GM18517 (cell line): ENCODE measurements at regions not wholly inside any gene's neighbourhood (a gene's known extent, or its start where the extent isn't known, plus 50 kb on each side); places are given as distances from the start of the nearest gene placed in this dataset.

Experiments used
- ATAC-seq: cut with Tn5 transposase; IDR thresholded peaks from one replicate; pipeline ENCODE4 v1.9.1; 2021; ENCODE audit warnings: mild to moderate bottlenecking, moderate library complexity; ENCODE audit not compliant: unreplicated experiment

DNA sequence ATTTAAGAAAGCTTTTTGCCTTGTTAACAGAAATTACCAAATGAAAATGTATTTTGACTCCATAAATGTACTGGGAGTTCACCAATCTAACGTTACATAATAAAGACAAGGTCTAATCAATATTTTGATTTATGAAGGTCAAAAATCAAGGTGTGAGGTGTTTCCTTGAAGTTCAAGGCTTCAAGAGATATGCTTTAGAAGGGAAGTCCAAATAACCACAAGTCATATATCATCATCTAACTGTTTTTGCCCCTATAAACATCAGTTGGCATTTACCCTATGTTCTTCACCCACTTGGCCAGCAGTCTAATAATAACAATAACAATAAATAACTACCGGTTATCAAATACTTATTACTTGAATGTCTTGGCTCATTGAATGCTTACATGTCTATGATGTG lies 196.1 kb upstream of the ID2 start:
- ATAC-seq = no peak

GRCh38 chr2:8486141-8486540 lies 195.7 kb upstream of the ID2 start:
- no peak for ATAC-seq

DNA sequence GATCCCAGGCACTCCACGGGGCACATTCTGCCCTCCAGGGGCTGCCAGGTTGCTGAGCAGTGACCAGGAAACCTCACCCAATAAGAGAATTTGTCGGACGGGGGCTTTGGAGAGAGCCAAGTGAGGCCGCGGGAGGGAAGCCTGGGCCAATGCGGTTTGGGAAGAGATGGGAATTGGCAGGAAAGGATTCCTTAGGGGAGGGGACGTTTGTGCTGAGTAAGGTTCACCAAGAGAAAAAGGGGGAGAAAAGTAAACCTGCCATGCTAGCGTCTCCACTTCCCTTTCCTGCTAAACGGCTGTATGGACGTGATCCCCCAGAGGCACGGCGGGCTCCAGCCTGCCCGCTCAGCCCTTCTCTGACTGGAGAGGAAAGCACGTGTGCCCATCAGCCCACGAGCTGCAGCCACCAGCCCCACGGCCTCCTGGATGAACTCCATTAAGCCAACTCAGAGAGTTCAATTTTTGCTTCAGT lies 194.4 kb upstream of the ID2 start:
- no peak for ATAC-seq

DNA sequence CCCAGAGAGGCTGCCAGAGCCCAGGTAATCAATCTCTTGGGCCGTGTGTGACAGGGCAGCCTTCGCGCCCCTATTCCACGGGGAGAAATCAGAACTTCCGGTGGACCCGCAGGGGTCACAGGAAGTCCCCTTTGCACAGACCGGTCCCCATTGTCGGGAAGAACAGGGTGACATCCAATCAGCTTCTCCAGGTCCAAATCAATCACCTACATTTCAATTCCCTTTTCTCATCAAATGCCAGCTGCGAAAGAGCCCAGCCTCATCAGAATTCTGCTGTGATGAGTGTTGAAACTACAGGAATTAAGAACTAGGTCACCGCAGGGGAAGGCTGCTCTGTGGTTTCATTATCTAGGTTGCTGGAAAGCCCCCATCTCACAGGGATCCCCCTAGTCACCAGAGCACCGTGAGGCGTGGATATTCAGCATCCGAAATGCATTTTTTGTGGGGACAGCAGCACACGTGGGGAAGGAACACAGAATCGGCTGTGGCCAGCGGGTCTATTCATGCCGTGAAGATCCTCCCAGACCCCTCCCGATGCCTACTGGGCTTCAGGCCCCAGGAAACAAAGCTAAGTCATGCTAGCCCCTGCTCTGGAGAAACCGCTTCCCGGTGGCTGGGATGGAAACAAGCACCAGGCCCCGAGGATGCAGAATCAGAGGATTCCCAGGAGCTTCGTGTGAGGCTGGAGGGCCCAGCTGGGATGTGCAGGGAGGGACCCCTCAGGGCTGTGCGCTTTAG lies 193.7 kb upstream of the ID2 start:
- ATAC-seq = peak; percentile 90

DNA sequence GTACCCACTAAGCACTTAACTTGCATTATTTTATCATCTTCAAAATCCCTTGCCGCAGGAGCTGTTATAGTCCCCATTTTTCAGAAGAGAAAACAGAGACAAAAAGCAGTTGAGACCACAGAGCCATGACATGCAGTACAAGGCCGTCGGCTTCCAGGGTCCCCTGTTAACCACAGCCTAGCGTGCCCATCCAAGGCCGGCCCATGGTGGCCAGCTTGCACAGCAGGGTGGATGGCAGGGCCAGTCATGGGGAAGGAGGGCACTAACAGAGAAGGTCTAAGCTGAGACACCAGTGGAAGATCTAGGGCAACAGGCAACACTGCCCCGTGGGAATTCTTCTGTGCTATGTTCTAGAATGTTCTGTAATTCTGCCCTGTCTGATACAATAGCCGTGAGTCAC lies 192.6 kb upstream of the ID2 start:
- ATAC-seq = no peak

DNA sequence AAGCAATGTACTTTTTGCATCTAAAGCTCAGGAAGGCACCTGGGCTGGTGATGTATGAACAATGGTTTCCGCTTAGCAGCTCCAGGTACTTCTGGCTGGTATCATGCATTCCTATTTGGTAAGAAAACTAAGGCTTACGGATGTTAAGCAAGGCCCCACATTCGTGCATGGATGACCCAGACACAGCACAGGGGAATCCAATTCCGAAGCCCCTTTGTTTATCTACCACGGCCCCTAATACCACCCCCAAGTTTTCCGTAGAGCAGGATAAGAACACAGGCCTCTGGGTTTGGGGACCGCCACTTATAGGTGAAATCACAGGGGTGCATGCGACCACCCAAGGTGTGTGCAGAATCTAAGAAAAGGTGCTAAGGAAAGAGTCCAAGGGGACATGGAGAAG lies 192.1 kb upstream of the ID2 start:
- no peak for ATAC-seq

DNA sequence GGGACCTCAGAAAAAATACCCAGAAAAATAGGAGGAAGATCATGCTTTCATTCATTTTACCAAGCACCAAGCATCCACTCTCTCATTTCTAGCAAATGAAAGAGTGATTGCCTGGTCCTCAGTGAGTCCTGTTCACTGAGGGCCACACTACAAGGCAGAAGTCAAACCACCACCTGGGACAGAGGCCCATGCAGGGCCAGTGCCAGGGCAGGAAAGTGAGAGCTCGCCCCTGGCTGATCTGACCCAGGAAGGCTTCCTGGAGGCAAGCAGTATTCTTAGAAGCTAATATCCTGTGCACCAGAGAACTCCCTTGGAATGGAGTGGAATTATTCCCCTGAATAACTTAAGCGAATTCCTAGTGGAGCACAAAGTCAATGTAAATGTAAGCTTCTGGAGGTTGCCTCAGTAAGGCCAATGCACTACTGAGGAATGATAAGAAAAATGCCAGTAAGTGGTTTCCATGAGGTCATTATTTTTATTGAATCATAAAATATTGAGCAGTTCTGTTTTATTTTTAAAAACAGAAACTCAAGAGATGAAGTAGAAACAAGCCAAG lies 191.6 kb upstream of the ID2 start:
- no peak for ATAC-seq

DNA sequence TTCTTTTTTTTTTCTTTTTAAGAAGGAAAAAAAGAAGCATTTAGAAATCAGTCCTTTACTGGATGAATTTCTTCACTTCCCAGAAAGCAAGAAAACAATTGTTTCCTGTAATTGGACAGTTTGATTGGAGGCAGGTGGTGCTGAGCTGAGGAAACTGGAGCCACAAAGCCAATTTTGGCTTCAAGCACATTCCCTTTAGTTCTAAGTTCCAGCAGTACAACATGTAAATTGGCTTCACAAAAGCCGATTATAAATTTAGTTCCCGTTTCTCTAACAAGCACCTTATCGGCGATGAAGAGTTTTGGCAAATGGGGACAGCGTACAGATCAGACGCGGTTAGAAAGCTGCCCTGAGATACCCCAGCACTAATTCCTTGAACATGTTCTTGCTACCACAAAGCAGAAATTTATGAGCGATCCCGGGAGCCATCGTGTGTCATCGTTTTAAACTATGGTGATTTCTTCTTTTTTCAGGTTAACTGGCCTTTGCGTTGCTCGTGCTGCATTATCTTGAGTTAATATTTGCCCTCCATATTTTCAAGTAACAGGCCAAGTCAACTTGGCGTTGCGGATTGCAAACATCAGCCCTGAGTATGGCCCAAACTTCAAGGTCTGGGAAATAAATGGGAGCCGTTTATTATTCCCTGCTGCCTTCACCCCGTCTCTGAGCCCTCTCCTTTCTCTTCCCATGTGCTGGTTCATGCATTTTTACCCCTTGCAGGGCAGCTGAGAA lies 190.4 kb upstream of the ID2 start:
- no peak for ATAC-seq

GRCh38 chr2:8494151-8494550 lies 187.7 kb upstream of the ID2 start:
- ATAC-seq = no peak

- ATAC-seq = no peak
Measured at GRCh38 chr2:8494589-8494988, 187.3 kb upstream of the ID2 start.

DNA sequence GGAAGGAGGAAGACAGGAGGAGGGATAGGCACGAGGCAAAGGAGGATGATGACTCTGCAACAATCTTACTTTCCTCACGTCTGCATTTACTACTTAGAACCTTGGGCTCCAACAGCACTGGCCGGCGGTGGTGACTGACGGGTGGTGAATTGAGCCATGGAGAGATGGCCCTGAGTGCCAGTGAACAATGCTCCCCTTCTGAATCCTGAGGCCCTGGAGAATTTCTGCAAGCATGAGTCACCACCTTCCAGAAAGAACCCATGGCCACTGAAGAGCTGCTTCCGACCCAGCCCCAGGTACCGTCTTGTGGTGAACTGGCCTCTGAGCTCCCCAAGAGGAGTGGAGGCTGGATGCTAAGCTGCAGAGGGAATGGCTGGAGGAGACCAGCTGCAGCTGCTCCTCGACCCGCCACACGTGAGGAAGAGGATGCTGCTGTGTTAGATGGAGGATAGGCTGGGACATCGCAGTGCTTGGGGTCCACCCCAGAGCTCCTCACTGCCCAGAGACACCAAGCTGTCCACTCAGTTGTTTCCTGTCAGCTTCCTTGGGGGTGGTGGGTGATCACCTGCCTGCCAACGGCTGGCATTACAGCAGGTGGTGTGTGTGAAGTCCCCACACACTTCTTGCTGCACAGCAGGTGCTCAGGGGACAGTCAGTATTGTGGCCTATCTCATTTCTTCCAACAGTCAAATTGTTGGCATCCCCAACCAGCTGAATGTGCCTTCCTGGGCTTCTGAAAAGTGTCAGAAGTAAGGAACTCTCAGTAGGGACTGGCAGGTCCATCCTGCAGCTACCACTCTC lies 186.5 kb upstream of the ID2 start:
- ATAC-seq = no peak

GRCh38 chr2:8496079-8496478 lies 185.8 kb upstream of the ID2 start:
- ATAC-seq = no peak

- ATAC-seq = no peak
Measured at GRCh38 chr2:8496617-8497016, 185.2 kb upstream of the ID2 start.

DNA sequence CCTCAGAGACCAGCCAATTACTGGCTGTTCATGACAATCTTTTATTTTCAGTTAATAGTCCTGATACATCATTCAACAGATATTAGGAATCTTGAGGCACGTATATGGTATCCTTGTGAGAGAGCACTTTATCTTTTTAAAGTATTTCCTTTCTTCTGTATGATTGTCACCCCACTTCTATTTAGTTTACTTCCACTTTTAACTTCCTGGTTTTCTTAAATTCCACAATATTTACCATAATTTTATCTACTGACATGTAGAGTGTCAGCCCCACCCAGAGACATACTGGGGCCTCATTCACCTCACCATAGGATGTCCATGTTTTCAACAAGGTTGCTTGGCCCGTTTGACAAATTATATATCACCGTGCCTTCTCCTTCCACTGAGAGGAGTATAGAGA lies 182.9 kb upstream of the ID2 start:
- ATAC-seq = no peak

DNA sequence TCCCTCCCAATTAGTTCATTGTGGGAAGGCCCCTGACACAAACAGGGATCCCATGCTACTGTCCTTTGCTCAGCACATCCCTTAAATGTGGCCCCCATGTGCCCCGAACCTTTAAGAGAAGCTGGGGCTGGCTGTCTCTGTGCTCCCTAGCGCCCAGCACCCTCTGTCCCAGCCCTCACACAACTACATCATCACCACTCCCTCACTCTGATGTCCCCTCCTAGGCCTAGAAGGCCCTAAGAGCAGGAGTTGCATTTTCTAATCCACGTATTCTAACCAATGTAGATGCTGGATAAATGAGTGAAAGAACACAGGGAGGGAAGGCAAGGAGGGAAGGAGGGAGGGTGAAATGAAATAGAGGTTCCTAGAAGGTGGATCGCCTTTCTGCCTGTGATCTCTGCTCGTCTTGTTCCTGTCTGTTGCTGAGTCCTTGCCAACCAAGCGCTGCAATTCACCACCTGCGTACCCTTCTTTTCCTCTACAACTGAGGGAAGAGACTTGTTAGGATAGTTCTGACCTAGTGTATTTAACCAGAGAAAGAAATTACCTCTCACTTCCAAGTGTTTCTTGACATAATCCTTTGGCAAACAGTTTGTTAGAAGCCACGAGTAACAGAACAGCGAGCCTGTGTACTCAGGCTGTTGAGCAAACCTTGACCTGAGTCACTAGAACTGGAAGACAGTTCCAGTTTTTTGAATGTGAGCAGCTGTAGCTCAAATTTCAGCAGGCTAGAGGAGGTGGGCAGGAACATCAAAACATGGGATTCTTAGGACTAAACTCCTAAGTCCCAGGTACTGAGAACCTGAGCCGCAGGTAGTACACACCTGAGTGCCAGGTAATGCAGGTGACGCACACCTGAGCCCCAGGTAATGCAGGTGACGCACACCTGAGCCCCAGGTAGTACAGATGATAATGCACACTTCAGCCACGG lies 181.5 kb upstream of the ID2 start:
- no peak for ATAC-seq

GRCh38 chr2:8501061-8501720 lies 180.7 kb upstream of the ID2 start:
- ATAC-seq = no peak

DNA sequence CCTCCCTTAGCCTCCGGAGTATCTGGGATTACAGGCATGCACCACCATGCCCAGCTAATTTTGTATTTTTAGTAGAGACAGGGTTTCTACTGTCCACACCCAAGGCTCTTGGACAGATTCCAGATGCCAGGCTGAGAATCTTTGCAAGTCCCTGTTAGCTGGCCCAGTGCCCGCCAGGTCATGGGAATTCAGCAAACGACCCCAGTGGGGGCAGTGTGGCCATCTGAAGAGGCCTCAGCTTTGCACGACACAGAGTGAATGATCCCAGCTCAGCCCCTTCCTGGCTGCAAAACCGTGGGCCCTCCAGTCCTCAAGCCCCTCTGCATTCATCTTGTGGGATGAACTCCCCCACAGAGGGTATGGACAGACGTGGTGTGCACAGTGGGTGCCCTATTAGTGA lies 179.5 kb upstream of the ID2 start:
- ATAC-seq = no peak

- ATAC-seq = no peak
Measured at GRCh38 chr2:8505311-8505920, 176.4 kb upstream of the ID2 start.

DNA sequence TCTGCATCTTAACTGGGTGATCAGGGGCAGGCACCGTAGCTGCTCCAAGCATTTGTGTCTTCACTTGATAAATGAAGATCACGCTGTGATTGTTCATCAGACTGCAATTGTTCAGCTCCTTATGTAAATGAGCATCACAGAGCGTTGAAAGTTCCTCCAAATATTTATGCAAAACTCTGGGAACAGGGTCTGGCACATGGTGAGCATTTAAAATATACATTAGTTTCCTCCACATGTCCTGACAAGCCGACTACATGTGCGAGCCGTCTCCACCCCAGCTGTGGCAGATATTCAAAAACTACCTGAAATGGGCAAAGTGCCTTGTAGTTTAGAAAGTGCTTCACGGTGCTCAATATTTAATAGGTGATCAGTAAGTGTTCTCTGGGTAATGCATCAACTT lies 175.1 kb upstream of the ID2 start:
- ATAC-seq = no peak
